ENCODE measurements at regions not wholly inside any gene's neighbourhood (a gene's known extent, or its start where the extent isn't known, plus 50 kb on each side); places are given as distances from the start of the nearest gene placed in this dataset.

- no peak for TF ChIP-seq MAX (CRISPR knock-in tag; IDR thresholded peaks at IDR 0.05)
- TF ChIP-seq SP1 (CRISPR knock-in tag; conservative IDR thresholded peaks at IDR 0.05) = no peak
- TF ChIP-seq CTCF (IDR thresholded peaks at IDR 0.05) = no peak
- TF ChIP-seq ZNF671 (CRISPR knock-in tag; IDR thresholded peaks at IDR 0.05) = no peak
- TF ChIP-seq FOXP4 (CRISPR knock-in tag; IDR thresholded peaks at IDR 0.05) = no peak
- no peak for TF ChIP-seq E2F5 (CRISPR knock-in tag; IDR thresholded peaks at IDR 0.05)
Measured at GRCh38 chr13:90049989-90050671, 1297.4 kb upstream of the MIR17HG start.
